Head of caudate nucleus (tissue), 42 donors: ENCODE measurements at regions not wholly inside any gene's neighbourhood (a gene's known extent, or its start where the extent isn't known, plus 50 kb on each side); places are given as distances from the start of the nearest gene placed in this dataset.
"Not testable (repeated sequence)": the region's sequence is repeated elsewhere in the genome, so short reads cannot be mapped to it uniquely, and the experiment has no call there.

Experiments used
- DNase-seq, 42 donors: peaks; one replicate each; pipeline versions ENCODE4 v3.0.0 to v3.0.0-alpha.2; 2020 to 2021; ENCODE audit warnings: mixed read lengths in 7 of 42
- intact Hi-C: fragments of 100-400 bp; cut with DNase I; formaldehyde crosslinking; loops from one replicate; pipeline ENCODE4 v1.15.0; 2022

- DNase-seq: no peak
- intact Hi-C loops: no loop called here
Measured at GRCh38 chr17:34479371-34479770, 100.0 kb upstream of the TMEM132E start.

- DNase-seq: no peak
- intact Hi-C loops: no loop called here
Measured at GRCh38 chr17:34478244-34478643, 101.1 kb upstream of the TMEM132E start.

DNA sequence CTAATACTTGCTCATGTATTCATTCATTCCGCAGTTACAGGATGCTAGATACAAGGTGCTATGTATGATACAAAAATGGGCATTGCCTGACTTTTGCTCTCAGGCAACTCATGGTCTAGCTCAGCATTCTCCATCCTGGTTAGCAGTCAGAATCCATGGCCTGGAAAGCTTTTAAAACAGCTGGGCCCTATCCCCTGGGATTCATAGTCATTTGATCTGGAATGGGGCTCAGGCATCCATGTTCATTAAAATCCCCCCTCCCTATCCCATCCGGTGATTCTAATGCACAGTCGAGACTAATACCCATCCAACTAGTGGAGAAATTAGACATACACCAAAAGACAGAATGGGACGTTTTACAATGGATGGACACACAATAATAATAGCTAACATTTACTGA, 104.1 kb upstream of the TMEM132E start:
- intact Hi-C loops: no loop called here
- DNase-seq: no peak

GRCh38 chr17:34474706-34475105, 104.7 kb upstream of the TMEM132E start:
- no peak for DNase-seq
- intact Hi-C loops: no loop called here

DNA sequence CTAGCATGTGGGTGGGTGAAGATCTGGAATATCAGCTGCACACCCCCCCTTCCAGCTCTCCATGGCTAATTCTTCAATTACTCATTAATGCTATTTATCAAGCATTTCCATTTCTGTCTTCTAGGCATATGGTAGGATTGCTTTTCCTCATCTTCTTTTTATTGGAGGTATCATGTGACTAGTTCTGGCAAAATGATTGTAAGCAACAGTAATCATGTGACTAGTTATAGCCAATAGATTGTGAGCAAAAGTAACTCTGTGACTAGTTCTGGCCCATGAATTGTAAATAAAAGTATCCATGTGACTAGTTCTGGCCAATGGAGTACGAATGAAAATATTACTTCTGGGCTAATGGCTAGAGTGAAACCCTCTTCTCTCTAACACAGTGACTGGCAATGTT, 107.0 kb upstream of the TMEM132E start:
- DNase-seq: no peak
- intact Hi-C loops: no loop called here

- DNase-seq, intact Hi-C loops: not testable (repeated sequence)
Measured at GRCh38 chr17:34471278-34471677, 108.1 kb upstream of the TMEM132E start.

DNA sequence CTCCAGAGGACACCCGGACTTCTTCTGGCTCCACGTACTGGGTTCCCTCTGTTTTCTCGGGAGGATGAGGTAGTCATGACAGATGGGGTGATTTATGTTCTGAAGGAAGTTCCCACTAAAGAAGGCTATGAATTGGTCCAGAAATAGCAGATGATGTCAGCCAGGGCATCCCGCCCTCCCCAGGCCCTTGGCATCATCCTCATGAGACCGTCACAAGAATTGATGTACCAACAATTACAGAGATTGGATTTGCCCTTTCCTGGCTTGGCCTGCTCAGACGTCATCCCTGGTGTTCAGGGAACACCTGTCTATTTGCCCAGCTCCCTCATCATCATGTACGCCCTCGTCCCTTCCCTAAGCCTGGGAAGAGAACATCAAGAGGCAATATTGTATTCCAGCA, 102.8 kb upstream of the CCL1 start:
- intact Hi-C loops: loop anchor here (10.0 kb wide), 1 partner anchor 69 kb away; no protein-coding TSS in a partner anchor
- no peak for DNase-seq

DNA sequence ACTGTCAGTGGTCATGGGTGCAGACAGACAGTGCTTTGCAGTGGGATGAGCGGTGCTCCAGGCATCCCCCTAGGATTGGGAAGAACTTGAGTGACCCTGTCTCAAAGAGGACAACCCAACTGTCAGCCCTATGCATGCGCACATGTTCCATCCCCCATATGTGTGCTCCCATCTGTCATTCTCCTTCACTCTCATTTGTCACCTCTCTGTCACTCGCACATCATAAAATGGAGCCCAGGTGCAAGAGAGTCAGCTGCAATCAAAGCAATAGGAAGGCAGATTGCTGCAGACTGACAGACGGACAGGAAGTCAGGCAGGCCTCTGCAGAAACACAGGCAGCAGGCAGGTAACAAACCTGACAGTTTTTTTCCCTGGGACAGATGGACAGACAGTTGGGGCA, 101.8 kb upstream of the CCL1 start:
- no peak for DNase-seq
- intact Hi-C loops: loop anchor here (10.0 kb wide), 1 partner anchor 70 kb away; no protein-coding TSS in a partner anchor

DNA sequence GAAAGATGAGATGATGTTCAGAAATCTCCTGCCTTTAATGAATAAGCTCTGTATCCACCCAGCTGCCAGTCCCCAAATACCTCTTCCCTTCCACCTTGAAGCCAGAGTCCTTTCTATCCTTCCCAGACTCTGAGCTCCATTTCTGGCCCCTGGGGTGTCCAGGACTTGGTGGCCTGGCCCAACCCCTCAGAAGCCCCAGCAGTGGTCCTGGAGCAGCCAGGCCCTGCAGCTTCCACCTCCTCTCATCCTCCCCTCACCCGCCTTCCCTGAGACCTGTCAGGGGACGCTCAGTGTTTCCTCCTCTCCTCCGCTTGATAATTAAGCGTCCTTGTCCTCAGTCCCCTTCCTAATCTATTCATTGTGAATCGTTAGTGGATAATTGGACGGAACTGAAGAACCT, 95.2 kb upstream of the CCL1 start:
- intact Hi-C loops: no loop called here
- no peak for DNase-seq

- intact Hi-C loops: no loop called here
- no peak for DNase-seq
Measured at GRCh38 chr17:34456121-34456520, 93.1 kb upstream of the CCL1 start.

GRCh38 chr17:34452769-34453168, 89.7 kb upstream of the CCL1 start:
- no peak for DNase-seq
- intact Hi-C loops: no loop called here

GRCh38 chr17:34451313-34451712, 88.3 kb upstream of the CCL1 start:
- intact Hi-C loops: no loop called here
- no peak for DNase-seq

GRCh38 chr17:34447406-34447805, 84.4 kb upstream of the CCL1 start:
- intact Hi-C loops: no loop called here
- no peak for DNase-seq

GRCh38 chr17:34445101-34445500, 82.1 kb upstream of the CCL1 start:
- intact Hi-C loops: no loop called here
- no peak for DNase-seq

GRCh38 chr17:34443619-34444469, 80.8 kb upstream of the CCL1 start:
- DNase-seq: peak in 29 of 42 donors; percentile 11 to 57 (median 30)
- intact Hi-C loops: no loop called here

DNA sequence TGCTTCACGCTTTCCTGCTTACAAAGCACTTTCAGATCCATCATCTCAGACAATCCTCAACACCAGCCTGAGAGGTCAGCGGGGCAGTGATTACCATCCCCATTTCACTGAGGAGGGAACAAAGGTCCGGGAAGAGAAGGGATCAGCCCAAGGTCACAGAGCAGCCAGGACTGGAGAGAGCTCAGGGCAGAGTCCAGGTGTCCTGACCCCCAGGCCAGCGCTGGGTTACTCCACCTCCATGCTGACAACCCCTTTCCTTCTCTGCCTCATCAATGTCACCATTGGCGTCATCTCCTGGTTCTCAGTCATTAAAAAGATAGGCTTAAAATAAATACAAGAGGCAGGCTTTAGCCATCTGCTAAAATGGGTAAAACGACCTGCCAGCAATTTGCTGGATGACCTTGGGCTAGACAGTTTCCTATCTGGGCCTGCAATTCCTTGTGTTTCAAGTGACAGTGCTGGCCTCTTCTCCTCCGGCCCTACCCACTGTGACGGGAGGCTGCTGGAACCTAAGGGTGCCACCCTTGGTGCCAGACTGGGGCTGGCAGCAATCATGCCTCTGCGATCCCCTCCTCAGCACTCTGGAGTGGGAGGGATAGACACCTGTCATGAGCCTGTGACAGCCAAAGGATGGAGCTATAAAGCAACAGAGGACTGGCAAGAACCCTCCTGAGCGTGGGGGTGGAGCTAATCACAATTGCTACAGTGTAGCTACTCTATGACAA, 79.5 kb upstream of the CCL1 start:
- intact Hi-C loops: no loop called here
- DNase-seq: peak in 33 of 42 donors; percentile 10 to 86 (median 45)

GRCh38 chr17:34437188-34437587, 74.2 kb upstream of the CCL1 start:
- DNase-seq: no peak
- intact Hi-C loops: no loop called here

GRCh38 chr17:34436607-34437006, 73.6 kb upstream of the CCL1 start:
- intact Hi-C loops: no loop called here

GRCh38 chr17:34435182-34435928, 72.3 kb upstream of the CCL1 start:
- DNase-seq: no peak
- intact Hi-C loops: no loop called here

More at GRCh38 chr17:34436607-34437006, 73.6 kb upstream of the CCL1 start:
- DNase-seq: no peak

DNA sequence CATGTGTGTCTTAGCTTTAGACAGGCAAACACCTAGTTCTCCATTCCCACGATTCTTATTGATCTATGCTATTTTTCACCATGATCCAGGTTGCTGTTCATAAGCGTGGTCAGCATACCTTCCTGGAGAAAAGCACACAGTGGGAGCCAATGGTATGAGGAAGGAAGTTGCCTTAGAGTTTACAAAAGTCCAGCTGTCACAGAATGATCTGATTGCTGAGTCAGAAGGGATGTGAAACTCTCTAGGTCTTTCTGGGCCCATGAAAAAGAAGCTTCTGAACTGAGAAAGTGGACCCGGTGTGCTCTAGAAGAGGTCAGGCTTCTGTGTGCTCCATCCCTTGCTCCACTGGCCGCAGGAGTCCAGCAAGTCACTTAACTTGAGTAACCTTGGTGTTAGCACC, 71.0 kb upstream of the CCL1 start:
- peak in 3 of 42 donors; percentile 16 to 45 (median 26) for DNase-seq
- intact Hi-C loops: no loop called here
